ENCODE measurements at regions not wholly inside any gene's neighbourhood (a gene's known extent, or its start where the extent isn't known, plus 50 kb on each side); places are given as distances from the start of the nearest gene placed in this dataset.

GRCh38 chr16:79873825-79874224 is 273.3 kb upstream of the MAF start:
- DNase-seq = no peak

- DNase-seq = no peak
Observed at GRCh38 chr16:79871906-79872305, 271.4 kb upstream of the MAF start.

- no peak for DNase-seq
Observed at GRCh38 chr16:79870016-79870886, 269.7 kb upstream of the MAF start.

DNA sequence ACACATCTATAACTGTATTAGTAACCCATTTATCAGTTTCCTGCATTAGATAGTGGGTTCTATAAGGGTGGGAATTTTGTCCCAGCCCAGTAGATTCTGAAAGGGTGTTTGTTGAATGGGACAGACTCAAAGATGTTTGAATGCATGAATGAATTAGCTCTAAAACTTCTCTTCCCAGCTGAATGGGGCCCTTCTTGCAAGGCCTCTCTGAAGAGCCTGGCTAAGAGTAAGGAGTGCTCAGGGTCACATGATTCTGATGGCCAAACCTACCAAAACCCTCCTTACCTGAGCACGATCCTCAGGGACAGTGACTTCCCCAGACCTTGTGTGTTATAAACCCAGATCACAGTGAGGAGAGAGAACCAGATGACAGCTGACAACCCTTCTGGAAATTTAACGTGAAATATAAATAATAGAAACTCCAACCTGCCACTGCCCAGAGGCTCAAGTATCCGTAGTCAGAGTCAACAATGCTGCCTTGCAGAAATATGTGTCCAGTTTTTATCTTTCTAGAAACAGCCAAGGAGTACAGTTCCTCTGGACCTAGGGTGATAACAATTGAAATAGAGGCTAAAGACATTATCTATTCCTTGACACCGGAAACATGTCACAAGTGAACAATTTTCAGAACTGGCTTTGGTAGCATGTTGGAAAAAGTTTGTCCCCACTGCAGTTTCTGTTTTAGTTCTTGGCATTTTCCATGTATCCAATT is 268.9 kb upstream of the MAF start:
- DNase-seq = no peak

- DNase-seq = no peak
Observed at GRCh38 chr16:79868841-79869240, 268.3 kb upstream of the MAF start.

DNA sequence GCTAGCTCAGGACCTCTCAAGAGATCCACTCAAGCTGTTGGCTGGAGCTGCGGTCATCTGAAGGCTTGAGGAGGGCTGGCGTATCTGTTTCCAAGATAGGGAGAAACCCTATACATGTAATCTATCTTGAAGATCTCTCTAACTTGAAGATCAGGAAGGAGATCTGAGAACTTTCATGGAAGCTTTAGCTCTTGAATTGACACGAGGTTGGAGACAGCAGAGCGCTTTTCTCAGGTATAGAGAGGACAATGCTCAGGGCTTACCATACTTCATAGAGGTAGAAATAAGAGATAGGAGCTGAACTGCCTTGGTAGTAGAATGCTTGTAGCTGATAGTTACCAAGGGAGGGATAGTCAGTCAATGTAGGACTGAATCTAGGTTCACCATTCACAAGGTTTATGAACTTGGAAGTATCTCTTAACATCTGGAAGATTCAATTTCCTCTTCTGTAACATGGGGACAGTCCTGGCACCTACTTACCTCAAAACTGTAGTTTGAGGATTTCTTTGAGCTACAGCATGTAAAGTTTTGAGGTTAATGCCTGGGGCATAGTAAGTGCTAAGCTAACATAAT is 267.0 kb upstream of the MAF start:
- no peak for DNase-seq

GRCh38 chr16:79865918-79866317 is 265.4 kb upstream of the MAF start:
- DNase-seq = no peak

- no peak for DNase-seq
Observed at GRCh38 chr16:79864781-79865391, 264.3 kb upstream of the MAF start.

DNA sequence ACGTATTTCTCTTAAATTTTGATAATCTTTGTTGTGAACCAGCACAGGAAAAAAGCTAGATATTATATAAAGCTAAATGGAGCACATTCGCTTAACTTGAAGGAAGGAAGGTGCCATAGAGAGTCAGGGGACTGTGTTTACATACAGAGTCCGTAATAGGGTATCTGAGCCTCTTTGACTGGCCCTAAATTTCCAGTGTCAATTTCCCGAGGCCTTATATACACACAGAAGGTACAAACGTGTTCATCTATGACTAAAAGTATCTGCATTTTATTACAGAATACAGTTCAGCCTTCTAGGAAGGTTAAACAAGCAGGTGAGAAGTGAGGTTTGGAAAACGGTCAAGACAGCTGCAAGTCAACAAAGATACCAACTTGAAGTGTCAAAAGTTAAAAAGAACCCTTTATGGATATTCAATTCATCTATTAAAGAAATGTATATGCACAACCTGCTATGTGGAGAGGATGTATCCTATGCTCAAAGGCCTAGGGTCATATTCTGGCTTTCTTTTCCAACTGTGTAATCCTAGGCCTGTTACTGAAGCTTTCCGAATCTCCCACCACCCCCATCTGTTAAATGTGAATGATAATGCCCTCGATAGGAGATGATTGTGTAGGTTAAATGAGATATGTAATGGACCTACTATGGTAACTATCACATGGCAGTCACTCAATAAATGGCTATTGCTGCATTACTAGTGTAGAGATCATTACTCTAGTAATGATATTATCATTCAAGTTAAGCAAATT is 263.7 kb upstream of the MAF start:
- no peak for DNase-seq

- no peak for DNase-seq
Observed at GRCh38 chr16:79863128-79864031, 262.8 kb upstream of the MAF start.

- DNase-seq = no peak
Observed at GRCh38 chr16:79862601-79863000, 262.1 kb upstream of the MAF start.

DNA sequence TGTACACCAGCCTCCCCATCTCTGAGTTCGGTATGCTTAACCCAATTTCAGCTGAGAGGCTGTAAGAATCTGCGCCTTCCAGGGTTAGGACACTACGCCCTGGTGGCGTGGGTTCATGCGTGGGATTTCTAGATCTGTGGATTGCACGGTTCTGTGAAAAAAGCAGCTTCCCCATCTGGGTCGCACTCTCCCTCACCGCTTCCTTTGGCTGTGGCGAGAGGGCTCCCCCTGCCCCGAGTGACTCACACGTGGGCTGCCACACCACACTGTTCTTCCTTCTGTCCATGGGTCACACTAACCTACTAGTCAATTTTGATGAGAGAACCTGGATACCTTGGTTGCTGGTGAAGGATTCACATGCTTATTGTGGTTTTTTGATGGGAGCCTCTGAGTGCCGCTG is 256.0 kb upstream of the MAF start:
- DNase-seq = no peak

- no peak for DNase-seq
Observed at GRCh38 chr16:79850348-79850747, 249.8 kb upstream of the MAF start.

DNA sequence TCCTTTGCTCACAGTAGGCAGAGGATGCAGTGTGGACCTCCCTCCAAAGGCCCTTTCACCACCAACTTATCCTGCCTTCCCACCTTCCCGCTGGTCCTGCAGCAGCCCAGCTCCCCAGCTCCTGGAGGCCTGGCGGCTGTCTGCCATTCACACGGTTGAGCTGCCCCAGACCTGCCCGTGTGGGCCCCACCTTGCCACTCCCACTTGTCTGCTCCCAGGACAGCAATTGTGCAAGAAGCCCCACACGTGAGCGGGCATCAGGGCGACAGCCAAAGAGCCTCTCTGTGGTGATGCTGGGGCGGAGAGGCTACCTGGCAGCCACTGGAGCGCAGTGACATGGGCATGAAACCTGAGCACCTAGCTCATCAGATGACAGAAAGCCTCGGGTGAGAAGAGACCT is 248.6 kb upstream of the MAF start:
- DNase-seq = no peak

DNA sequence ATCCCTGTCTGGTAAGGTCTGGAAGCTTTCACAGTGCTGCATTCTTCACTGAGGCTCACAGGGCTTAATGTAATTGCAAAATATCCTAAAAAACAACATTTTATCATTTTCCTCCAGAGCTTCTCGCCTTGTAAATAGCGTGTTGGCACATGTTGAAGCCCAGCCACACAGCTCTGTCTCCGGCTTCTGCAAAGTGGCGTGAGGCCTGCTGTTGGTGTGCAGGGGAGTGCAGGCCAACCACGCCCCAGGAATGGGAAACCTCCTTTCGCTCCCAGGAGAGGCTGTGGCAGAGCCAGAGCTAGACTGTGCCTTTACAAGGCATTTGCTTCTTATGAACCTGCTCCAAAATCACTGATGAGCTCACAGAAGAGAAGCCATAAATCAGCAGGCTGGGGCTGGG is 248.2 kb upstream of the MAF start:
- no peak for DNase-seq

DNA sequence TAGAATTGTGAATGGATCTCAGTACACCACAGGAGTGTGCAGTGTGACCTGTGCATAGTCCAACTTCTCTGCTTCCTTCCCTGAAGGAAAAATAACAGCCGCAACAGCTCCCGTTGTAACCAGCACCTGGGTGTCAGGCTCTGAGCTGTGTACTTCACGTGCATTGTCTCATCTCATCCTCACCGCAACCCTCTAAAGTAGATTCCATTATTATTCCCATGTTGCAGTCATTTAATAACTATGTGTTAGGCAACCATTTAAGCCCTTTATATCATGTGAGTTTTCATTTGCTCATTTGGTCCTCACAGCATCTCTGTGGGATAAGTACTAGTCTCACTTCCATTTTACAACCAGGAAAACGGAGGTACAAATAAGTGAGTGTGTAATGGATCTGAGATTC is 247.0 kb upstream of the MAF start:
- no peak for DNase-seq

- no peak for DNase-seq
Observed at GRCh38 chr16:79847101-79847500, 246.6 kb upstream of the MAF start.

DNA sequence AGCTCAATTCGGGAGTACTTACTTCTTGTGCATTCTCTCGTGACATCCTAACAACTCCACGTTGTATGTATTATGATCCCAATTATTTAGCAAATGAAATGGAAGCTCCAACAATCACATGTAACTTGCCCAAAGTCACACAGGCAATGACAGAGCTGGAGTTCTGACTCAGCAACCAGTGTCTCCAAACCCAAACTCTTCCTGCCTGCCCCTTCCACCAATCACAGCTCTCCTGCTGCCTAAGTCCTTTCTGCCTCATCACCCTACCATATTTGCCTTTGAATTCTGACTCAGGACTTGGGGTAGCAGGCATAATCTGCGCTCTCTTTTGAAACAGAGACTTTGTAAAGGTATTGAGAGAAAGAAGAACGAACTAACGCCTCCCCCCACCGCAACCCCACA is 245.2 kb upstream of the MAF start:
- DNase-seq = no peak

- DNase-seq = no peak
Observed at GRCh38 chr16:79845033-79845733, 244.6 kb upstream of the MAF start.

GRCh38 chr16:79844603-79845002 is 244.1 kb upstream of the MAF start:
- no peak for DNase-seq

- DNase-seq = no peak
Observed at GRCh38 chr16:79843631-79844043, 243.1 kb upstream of the MAF start.
